RWPE1 (cell line): ENCODE measurements at regions not wholly inside any gene's neighbourhood (a gene's known extent, or its start where the extent isn't known, plus 50 kb on each side); places are given as distances from the start of the nearest gene placed in this dataset.
"Not testable (repeated sequence)": the region's sequence is repeated elsewhere in the genome, so short reads cannot be mapped to it uniquely, and the experiment has no call there.

Experiments used
- CTCF ChIA-PET: fragments of 350-600 bp; sonication (Branson Sonifier 250); formaldehyde crosslinking; extraction: SDS; loops from one replicate; lab custom pipeline; 2021; lab: Yijun Ruan, JAX
- POLR2A ChIA-PET: fragments of 400-600 bp; formaldehyde crosslinking; extraction: SDS; loops from one replicate; lab custom pipeline; 2020; ENCODE audit warnings: antibody characterized with exemption; ENCODE audit not compliant: low non-redundant PET; lab: Yijun Ruan, JAX
- DNase-seq: peaks from one replicate; pipeline ENCODE4 v3.0.0; 2012; ENCODE audit warnings: low spot score
- H3K27ac ChIP-seq: fragments of 450-650 bp; 2 replicates; pipeline ENCODE4 v1.5.1; 2017
- CTCF ChIP-seq: fragments of 450-650 bp; conservative IDR thresholded peaks from 2 replicates; pipeline ENCODE4 v1.5.1; 2017; ENCODE audit warnings: low read depth, mild to moderate bottlenecking

- CTCF ChIA-PET, result no interaction called here
- no peak for TF ChIP-seq CTCF
- POLR2A ChIA-PET, result no interaction called here
- no peak for DNase-seq
- H3K27ac ChIP-seq, result no peak overlapping the region
These were observed 180.4 kb upstream of the PKN2 start for GRCh38 chr1:88503646-88504045.

- H3K27ac ChIP-seq, result no peak overlapping the region
- no peak for DNase-seq
- ChIA-PET POLR2A (no interaction called here), CTCF (interaction anchor here (0.6 to 1.0 kb wide), 2 partner anchors 16 to 346 kb away, joined by 4 read pairs; no protein-coding TSS in a partner anchor)
- TF ChIP-seq CTCF, result no peak
These were observed 179.5 kb upstream of the PKN2 start for GRCh38 chr1:88504601-88505000.

- CTCF ChIA-PET, result no interaction called here
These were observed 174.7 kb upstream of the PKN2 start for GRCh38 chr1:88509379-88509778.

GRCh38 chr1:88514544-88515060 lies 169.5 kb upstream of the PKN2 start:
- DNase-seq, result no peak
- ChIA-PET POLR2A (no interaction called here), CTCF (no interaction called here)
- H3K27ac ChIP-seq, result no peak overlapping the region
- no peak for TF ChIP-seq CTCF

More at GRCh38 chr1:88509379-88509778, 174.7 kb upstream of the PKN2 start:
- POLR2A ChIA-PET, result no interaction called here
- TF ChIP-seq CTCF, result no peak
- DNase-seq, result no peak
- H3K27ac ChIP-seq, result no peak overlapping the region

- POLR2A ChIA-PET, CTCF ChIA-PET, DNase-seq, H3K27ac ChIP-seq: not testable (repeated sequence)
These were observed 166.6 kb upstream of the PKN2 start for GRCh38 chr1:88517499-88517898.

- no peak for DNase-seq
- CTCF ChIA-PET, result no interaction called here
These were observed 164.9 kb upstream of the PKN2 start for GRCh38 chr1:88519156-88519555.

More at GRCh38 chr1:88519156-88519555, 164.9 kb upstream of the PKN2 start:
- POLR2A ChIA-PET, result no interaction called here
- H3K27ac ChIP-seq, result no peak overlapping the region
- TF ChIP-seq CTCF, result no peak
